ENCODE measurements at regions not wholly inside any gene's neighbourhood (a gene's known extent, or its start where the extent isn't known, plus 50 kb on each side); places are given as distances from the start of the nearest gene placed in this dataset.
"Not testable (repeated sequence)": the region's sequence is repeated elsewhere in the genome, so short reads cannot be mapped to it uniquely, and the experiment has no call there.

GRCh38 chr21:16199539-16199938, 469.8 kb downstream of the USP25 start:
- H3K9ac ChIP-seq (ENCODE audit: low read depth in 1 of 2, low read length in 2 of 2): no peak overlapping the region
- H3K27ac ChIP-seq (ENCODE audit: low read depth, low read length): no peak overlapping the region
- peaks cover 0 to 12% of the 10 kb centered on the region in 2 donors for H3K9me3 ChIP-seq (ENCODE audit: control insufficient read depth in 1 of 2, low read length in 2 of 2)
- no peaks in the 10 kb centered on the region for H3K36me3 ChIP-seq (ENCODE audit: control insufficient read depth in 1 of 2, insufficient read depth in 2 of 2, low read length in 2 of 2)
- H3K4me3 ChIP-seq (ENCODE audit: low read depth in 1 of 2, low read length in 2 of 2): no peak overlapping the region
- H3K27me3 ChIP-seq (ENCODE audit: control insufficient read depth in 1 of 2, insufficient read depth in 2 of 2, low read length in 2 of 2): no peaks in the 10 kb centered on the region
- H3K4me1 ChIP-seq (ENCODE audit: control insufficient read depth in 1 of 2, insufficient read depth in 2 of 2, low read length in 2 of 2): no peaks in the 10 kb centered on the region

- Histone ChIP-seq H3K27me3 (ENCODE audit: control insufficient read depth in 1 of 2, insufficient read depth in 2 of 2, low read length in 2 of 2) (no peaks in the 10 kb centered on the region), H3K4me3 (ENCODE audit: low read depth in 1 of 2, low read length in 2 of 2) (no peak overlapping the region), H3K9ac (ENCODE audit: low read depth in 1 of 2, low read length in 2 of 2) (no peak overlapping the region), H3K36me3 (ENCODE audit: control insufficient read depth in 1 of 2, insufficient read depth in 2 of 2, low read length in 2 of 2) (no peaks in the 10 kb centered on the region), H3K9me3 (ENCODE audit: control insufficient read depth in 1 of 2, low read length in 2 of 2) (peaks cover 0 to 12% of the 10 kb centered on the region in 2 donors), H3K4me1 (ENCODE audit: control insufficient read depth in 1 of 2, insufficient read depth in 2 of 2, low read length in 2 of 2) (no peaks in the 10 kb centered on the region), H3K27ac (ENCODE audit: low read depth, low read length) (no peak overlapping the region)
Measured at GRCh38 chr21:16201718-16202117, 471.9 kb downstream of the USP25 start.

GRCh38 chr21:16205527-16205926, 475.7 kb downstream of the USP25 start:
- Histone ChIP-seq H3K27ac (ENCODE audit: low read depth, low read length) (no peak overlapping the region), H3K27me3 (ENCODE audit: control insufficient read depth in 1 of 2, insufficient read depth in 2 of 2, low read length in 2 of 2) (no peaks in the 10 kb centered on the region), H3K4me3 (ENCODE audit: low read depth in 1 of 2, low read length in 2 of 2) (no peak overlapping the region), H3K9me3 (ENCODE audit: control insufficient read depth in 1 of 2, low read length in 2 of 2) (peaks cover 0 to 2% of the 10 kb centered on the region in 2 donors), H3K9ac (ENCODE audit: low read depth in 1 of 2, low read length in 2 of 2) (no peak overlapping the region), H3K36me3 (ENCODE audit: control insufficient read depth in 1 of 2, insufficient read depth in 2 of 2, low read length in 2 of 2) (no peaks in the 10 kb centered on the region), H3K4me1 (ENCODE audit: control insufficient read depth in 1 of 2, insufficient read depth in 2 of 2, low read length in 2 of 2) (no peaks in the 10 kb centered on the region)

- Histone ChIP-seq H3K9ac (ENCODE audit: low read depth in 1 of 2, low read length in 2 of 2) (no peak overlapping the region), H3K27ac (ENCODE audit: low read depth, low read length) (no peak overlapping the region), H3K9me3 (ENCODE audit: control insufficient read depth in 1 of 2, low read length in 2 of 2) (peaks cover 0 to 8% of the 10 kb centered on the region in 2 donors), H3K4me3 (ENCODE audit: low read depth in 1 of 2, low read length in 2 of 2) (no peak overlapping the region), H3K36me3 (ENCODE audit: control insufficient read depth in 1 of 2, insufficient read depth in 2 of 2, low read length in 2 of 2) (no peaks in the 10 kb centered on the region), H3K27me3 (ENCODE audit: control insufficient read depth in 1 of 2, insufficient read depth in 2 of 2, low read length in 2 of 2) (no peaks in the 10 kb centered on the region), H3K4me1 (ENCODE audit: control insufficient read depth in 1 of 2, insufficient read depth in 2 of 2, low read length in 2 of 2) (no peaks in the 10 kb centered on the region)
Measured at GRCh38 chr21:16211339-16212303, 481.8 kb downstream of the USP25 start.

- Histone ChIP-seq H3K9ac (ENCODE audit: low read depth in 1 of 2, low read length in 2 of 2) (no peak overlapping the region), H3K27ac (ENCODE audit: low read depth, low read length) (no peak overlapping the region), H3K9me3 (ENCODE audit: control insufficient read depth in 1 of 2, low read length in 2 of 2) (peaks cover 0 to 8% of the 10 kb centered on the region in 2 donors), H3K4me3 (ENCODE audit: low read depth in 1 of 2, low read length in 2 of 2) (no peak overlapping the region), H3K36me3 (ENCODE audit: control insufficient read depth in 1 of 2, insufficient read depth in 2 of 2, low read length in 2 of 2) (no peaks in the 10 kb centered on the region), H3K4me1 (ENCODE audit: control insufficient read depth in 1 of 2, insufficient read depth in 2 of 2, low read length in 2 of 2) (no peaks in the 10 kb centered on the region), H3K27me3 (ENCODE audit: control insufficient read depth in 1 of 2, insufficient read depth in 2 of 2, low read length in 2 of 2) (no peaks in the 10 kb centered on the region)
Measured at GRCh38 chr21:16213518-16213917, 483.7 kb downstream of the USP25 start.

GRCh38 chr21:16215193-16215592, 485.4 kb downstream of the USP25 start:
- no peaks in the 10 kb centered on the region for H3K27me3 ChIP-seq (ENCODE audit: control insufficient read depth in 1 of 2, insufficient read depth in 2 of 2, low read length in 2 of 2)
- no peaks in the 10 kb centered on the region for H3K4me1 ChIP-seq (ENCODE audit: control insufficient read depth in 1 of 2, insufficient read depth in 2 of 2, low read length in 2 of 2)
- peaks cover 0 to 8% of the 10 kb centered on the region in 2 donors for H3K9me3 ChIP-seq (ENCODE audit: control insufficient read depth in 1 of 2, low read length in 2 of 2)
- H3K27ac ChIP-seq (ENCODE audit: low read depth, low read length): no peak overlapping the region
- H3K9ac ChIP-seq (ENCODE audit: low read depth in 1 of 2, low read length in 2 of 2): no peak overlapping the region
- H3K4me3 ChIP-seq (ENCODE audit: low read depth in 1 of 2, low read length in 2 of 2): no peak overlapping the region
- H3K36me3 ChIP-seq (ENCODE audit: control insufficient read depth in 1 of 2, insufficient read depth in 2 of 2, low read length in 2 of 2): no peaks in the 10 kb centered on the region

- no peak overlapping the region for H3K27ac ChIP-seq (ENCODE audit: low read depth, low read length)
- H3K9ac ChIP-seq (ENCODE audit: low read depth in 1 of 2, low read length in 2 of 2): no peak overlapping the region
- H3K27me3 ChIP-seq (ENCODE audit: control insufficient read depth in 1 of 2, insufficient read depth in 2 of 2, low read length in 2 of 2): no peaks in the 10 kb centered on the region
- no peaks in the 10 kb centered on the region for H3K36me3 ChIP-seq (ENCODE audit: control insufficient read depth in 1 of 2, insufficient read depth in 2 of 2, low read length in 2 of 2)
- no peaks in the 10 kb centered on the region for H3K4me1 ChIP-seq (ENCODE audit: control insufficient read depth in 1 of 2, insufficient read depth in 2 of 2, low read length in 2 of 2)
- H3K4me3 ChIP-seq (ENCODE audit: low read depth in 1 of 2, low read length in 2 of 2): no peak overlapping the region
- peaks cover 0 to 8% of the 10 kb centered on the region in 2 donors for H3K9me3 ChIP-seq (ENCODE audit: control insufficient read depth in 1 of 2, low read length in 2 of 2)
Measured at GRCh38 chr21:16215663-16216183, 485.9 kb downstream of the USP25 start.

GRCh38 chr21:16216288-16216962, 486.6 kb downstream of the USP25 start:
- peaks cover 0 to 5% of the 10 kb centered on the region in 2 donors for H3K9me3 ChIP-seq (ENCODE audit: control insufficient read depth in 1 of 2, low read length in 2 of 2)
- H3K27me3 ChIP-seq (ENCODE audit: control insufficient read depth in 1 of 2, insufficient read depth in 2 of 2, low read length in 2 of 2): no peaks in the 10 kb centered on the region
- H3K36me3 ChIP-seq (ENCODE audit: control insufficient read depth in 1 of 2, insufficient read depth in 2 of 2, low read length in 2 of 2): no peaks in the 10 kb centered on the region
- no peak overlapping the region for H3K4me3 ChIP-seq (ENCODE audit: low read depth in 1 of 2, low read length in 2 of 2)
- H3K4me1 ChIP-seq (ENCODE audit: control insufficient read depth in 1 of 2, insufficient read depth in 2 of 2, low read length in 2 of 2): no peaks in the 10 kb centered on the region
- H3K27ac ChIP-seq (ENCODE audit: low read depth, low read length): no peak overlapping the region
- no peak overlapping the region for H3K9ac ChIP-seq (ENCODE audit: low read depth in 1 of 2, low read length in 2 of 2)

- H3K9ac ChIP-seq (ENCODE audit: low read depth in 1 of 2, low read length in 2 of 2): no peak overlapping the region
- no peaks in the 10 kb centered on the region for H3K9me3 ChIP-seq (ENCODE audit: control insufficient read depth in 1 of 2, low read length in 2 of 2)
- H3K4me3 ChIP-seq (ENCODE audit: low read depth in 1 of 2, low read length in 2 of 2): no peak overlapping the region
- H3K27ac ChIP-seq (ENCODE audit: low read depth, low read length): no peak overlapping the region
- H3K27me3 ChIP-seq (ENCODE audit: control insufficient read depth in 1 of 2, insufficient read depth in 2 of 2, low read length in 2 of 2): no peaks in the 10 kb centered on the region
- H3K36me3 ChIP-seq (ENCODE audit: control insufficient read depth in 1 of 2, insufficient read depth in 2 of 2, low read length in 2 of 2): no peaks in the 10 kb centered on the region
- no peaks in the 10 kb centered on the region for H3K4me1 ChIP-seq (ENCODE audit: control insufficient read depth in 1 of 2, insufficient read depth in 2 of 2, low read length in 2 of 2)
Measured at GRCh38 chr21:16218682-16219343, 489.0 kb downstream of the USP25 start.

- H3K9me3 ChIP-seq (ENCODE audit: control insufficient read depth in 1 of 2, low read length in 2 of 2); H3K27me3 ChIP-seq (ENCODE audit: control insufficient read depth in 1 of 2, insufficient read depth in 2 of 2, low read length in 2 of 2); H3K4me3 ChIP-seq (ENCODE audit: low read depth in 1 of 2, low read length in 2 of 2); H3K9ac ChIP-seq (ENCODE audit: low read depth in 1 of 2, low read length in 2 of 2); H3K27ac ChIP-seq (ENCODE audit: low read depth, low read length); H3K36me3 ChIP-seq (ENCODE audit: control insufficient read depth in 1 of 2, insufficient read depth in 2 of 2, low read length in 2 of 2); H3K4me1 ChIP-seq (ENCODE audit: control insufficient read depth in 1 of 2, insufficient read depth in 2 of 2, low read length in 2 of 2): not testable (repeated sequence)
Measured at GRCh38 chr21:16224756-16225155, 495.0 kb downstream of the USP25 start.

Data from duodenal mucosa (tissue), 2 donors.